HG03460 (cell line): ENCODE measurements at regions not wholly inside any gene's neighbourhood (a gene's known extent, or its start where the extent isn't known, plus 50 kb on each side); places are given as distances from the start of the nearest gene placed in this dataset.

ENCODE experiments used
- ATAC-seq: cut with Tn5 transposase; IDR thresholded peaks from one replicate; pipeline ENCODE4 v1.9.1; 2021; ENCODE audit not compliant: unreplicated experiment

DNA sequence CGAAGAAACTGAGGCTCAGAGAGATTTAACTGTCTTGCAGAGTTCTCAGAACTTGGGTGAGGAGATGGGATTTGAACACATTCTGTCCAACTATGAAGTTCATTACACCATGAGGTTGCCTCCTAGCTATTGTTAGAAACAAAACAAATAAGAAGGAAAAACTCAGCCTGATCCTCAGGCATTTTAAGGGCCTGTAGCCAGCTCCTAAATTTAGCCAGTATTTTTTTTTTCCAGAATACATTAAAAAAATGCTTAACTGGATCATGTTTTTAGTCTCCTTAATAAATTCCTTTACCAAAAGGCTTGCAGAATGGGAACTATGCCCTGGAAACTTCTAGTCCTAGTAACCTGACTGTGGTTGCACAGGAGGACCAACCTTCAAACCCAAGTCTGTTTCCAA is 212.0 kb downstream of the CSNK2A3 start:
- no peak for ATAC-seq

- ATAC-seq, result no peak
These were observed 212.5 kb downstream of the CSNK2A3 start for GRCh38 chr11:11140510-11140909.

GRCh38 chr11:11137339-11137738 is 215.7 kb downstream of the CSNK2A3 start:
- ATAC-seq, result no peak

GRCh38 chr11:11135820-11136476 is 217.1 kb downstream of the CSNK2A3 start:
- ATAC-seq, result no peak

- no peak for ATAC-seq
These were observed 223.9 kb downstream of the CSNK2A3 start for GRCh38 chr11:11129118-11129517.

DNA sequence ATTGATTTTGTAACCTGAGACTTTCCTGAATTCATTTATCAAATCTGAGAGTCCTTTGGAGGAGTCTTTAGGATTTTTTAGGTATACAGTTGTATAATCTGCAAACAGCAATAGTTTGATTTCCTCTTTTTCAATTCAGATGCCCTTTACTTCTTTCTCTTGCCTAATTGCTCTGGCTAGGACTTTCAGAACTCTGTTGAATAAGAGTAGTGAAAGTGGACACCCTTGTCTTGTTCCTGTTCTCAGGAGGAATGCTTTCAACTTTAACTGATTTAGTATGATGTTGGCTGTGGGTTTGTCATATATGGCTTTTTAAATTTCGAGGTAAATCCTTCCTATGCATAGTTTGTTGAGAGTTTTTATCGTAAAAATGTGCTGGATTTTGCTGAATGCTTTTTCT is 227.4 kb downstream of the CSNK2A3 start:
- no peak for ATAC-seq

- no peak for ATAC-seq
These were observed 230.3 kb downstream of the CSNK2A3 start for GRCh38 chr11:11122749-11123148.

- ATAC-seq, result no peak
These were observed 233.1 kb downstream of the CSNK2A3 start for GRCh38 chr11:11119917-11120316.

DNA sequence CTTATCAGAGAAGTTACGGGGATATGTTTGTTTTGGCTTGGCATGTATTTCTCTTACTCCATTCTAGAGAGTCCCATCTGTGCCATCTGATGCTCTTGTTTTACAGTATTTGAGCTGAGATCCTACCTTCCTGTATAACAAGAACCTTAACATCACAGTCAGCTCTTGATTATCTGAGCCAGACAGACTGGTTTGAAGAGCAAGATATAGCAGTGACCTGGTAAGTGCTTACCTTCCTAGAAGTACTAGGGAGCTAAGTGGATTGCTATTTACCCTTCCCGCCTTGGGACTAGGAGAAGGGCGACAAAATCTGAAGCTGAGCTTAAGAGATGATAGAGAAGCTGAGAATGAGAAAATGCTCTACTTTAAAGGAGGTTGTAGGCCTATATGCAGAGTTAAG is 235.3 kb downstream of the CSNK2A3 start:
- ATAC-seq, result no peak

GRCh38 chr11:11115475-11115874 is 237.6 kb downstream of the CSNK2A3 start:
- no peak for ATAC-seq

DNA sequence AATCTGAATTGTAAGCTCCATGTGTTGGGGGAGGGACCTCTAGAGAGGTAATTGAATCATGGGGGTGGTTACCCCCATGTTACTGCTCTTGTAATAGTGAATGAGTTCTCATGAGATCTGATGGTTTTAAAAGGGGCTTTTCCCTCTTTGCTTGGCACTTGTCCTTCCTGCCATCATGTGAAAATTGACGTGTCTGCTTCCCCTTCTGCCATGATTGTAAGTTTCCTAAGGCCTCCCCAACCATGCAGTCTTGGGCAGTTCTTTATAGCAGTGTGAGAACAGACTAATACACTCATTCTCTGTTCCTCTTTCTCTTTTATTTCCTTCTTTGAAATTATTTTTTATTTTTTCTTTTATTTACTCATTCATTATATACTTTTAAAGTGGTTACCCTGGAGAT is 239.4 kb downstream of the CSNK2A3 start:
- ATAC-seq, result no peak

DNA sequence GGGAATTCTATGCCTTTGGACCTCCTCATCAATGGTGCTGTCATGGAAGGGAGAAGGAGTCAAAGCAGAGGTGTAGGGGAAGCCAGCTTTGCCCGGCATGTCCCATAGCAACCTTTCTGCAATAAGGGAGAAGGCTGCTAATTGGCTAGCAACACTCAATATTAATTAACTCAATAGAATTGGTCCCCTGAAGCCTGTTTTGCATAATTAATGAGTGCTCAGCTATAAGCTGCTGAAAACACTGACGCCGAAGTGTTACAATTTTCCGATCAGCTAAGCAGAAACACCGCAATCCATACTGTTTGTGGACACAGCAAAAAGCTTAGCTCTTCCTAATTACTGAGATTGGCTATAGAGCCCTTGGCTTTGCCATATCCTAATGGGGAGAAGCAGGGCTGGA is 245.0 kb downstream of the CSNK2A3 start:
- ATAC-seq, result no peak

DNA sequence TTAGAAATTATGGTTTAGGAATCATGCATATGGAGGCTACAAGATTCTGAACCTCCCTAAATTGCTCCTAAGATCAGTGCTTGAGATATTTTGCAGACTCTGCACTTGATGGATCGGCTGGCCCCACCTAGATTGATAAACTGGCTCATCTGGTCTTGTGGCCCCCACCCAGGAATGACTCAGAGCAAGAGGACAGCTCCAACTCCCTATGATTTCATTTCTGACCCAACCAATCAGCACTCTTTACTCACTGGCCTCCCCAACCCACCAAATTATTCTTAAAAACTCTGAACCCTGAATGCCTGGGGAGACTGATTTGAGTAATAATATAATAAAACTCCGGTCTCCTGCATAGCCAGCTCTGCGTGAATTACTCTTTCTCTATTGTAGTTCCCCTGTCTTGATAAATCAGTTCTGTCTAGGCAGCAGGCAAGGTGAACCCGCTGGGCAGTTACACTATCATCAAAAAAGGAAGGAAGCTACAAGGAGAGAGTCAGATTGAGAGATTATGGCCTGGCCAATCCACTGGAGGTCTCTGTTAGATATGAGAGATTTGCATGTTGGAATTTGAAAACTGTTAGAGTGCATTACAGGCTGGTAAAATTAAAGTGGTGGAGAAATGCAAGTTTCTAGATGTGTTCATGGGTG is 245.8 kb downstream of the CSNK2A3 start:
- no peak for ATAC-seq

GRCh38 chr11:11105361-11105760 is 247.5 kb upstream of the ZBED5 start:
- ATAC-seq, result no peak

- no peak for ATAC-seq
These were observed 238.2 kb upstream of the ZBED5 start for GRCh38 chr11:11095831-11096723.

DNA sequence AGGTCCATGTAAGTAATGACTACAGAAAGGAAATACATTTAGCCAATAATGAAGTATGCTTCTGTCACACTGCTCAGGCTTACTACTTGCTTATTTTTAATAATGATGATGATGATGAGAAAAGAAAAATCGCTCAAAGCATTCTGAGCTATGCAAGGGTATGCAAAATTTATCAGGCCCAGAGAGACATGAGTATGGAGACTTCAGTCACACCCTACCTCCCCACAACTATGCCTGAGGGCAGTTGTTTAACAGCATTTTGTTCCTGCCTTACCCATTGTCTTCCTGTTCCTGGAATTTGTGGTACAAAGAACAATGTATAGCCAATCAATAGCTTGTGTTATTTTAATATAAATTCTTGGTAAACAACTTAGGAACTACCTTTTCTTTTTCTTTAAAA is 232.6 kb upstream of the ZBED5 start:
- ATAC-seq, result no peak

DNA sequence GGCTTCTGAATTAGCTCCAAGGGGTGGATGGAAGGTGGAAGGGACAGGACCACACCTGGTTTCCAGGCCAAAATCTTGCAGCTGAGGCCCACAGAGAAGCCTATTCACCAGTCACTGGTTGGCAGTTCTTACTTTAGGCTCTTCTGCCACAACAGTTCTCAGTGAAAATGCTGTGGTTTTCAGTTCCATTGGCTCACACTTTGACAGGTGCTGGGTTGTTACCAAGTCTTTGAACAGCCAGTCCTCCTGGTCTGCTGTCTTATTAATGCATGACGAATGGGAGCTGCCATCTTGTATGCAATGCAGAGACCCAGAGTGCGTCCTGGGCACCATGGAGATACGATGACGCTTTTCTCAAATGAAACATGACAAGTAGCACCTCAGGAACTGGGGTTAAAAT is 232.0 kb upstream of the ZBED5 start:
- no peak for ATAC-seq

- ATAC-seq, result no peak
These were observed 229.1 kb upstream of the ZBED5 start for GRCh38 chr11:11086979-11087378.

- no peak for ATAC-seq
These were observed 227.7 kb upstream of the ZBED5 start for GRCh38 chr11:11085580-11085979.

GRCh38 chr11:11084337-11084736 is 226.5 kb upstream of the ZBED5 start:
- ATAC-seq, result no peak

- no peak for ATAC-seq
These were observed 225.6 kb upstream of the ZBED5 start for GRCh38 chr11:11083441-11083840.

DNA sequence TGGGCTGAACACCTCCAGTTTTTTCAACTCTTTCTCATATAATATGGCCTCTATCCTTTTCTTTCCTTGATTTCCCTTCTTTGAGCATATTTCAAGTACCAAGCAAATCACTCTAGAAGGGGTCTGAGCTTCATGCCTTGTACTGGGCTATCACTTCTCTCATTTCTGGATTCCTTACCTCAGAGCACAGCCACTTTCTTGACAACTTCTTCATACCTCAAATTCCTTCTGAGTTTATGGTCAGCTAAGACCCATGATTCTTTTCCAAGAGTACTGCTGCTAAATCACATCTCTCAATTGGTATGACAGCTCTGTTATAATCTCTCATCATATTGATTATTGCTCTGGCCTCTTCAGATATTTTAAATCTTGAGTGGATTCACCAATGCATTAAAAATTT is 224.8 kb upstream of the ZBED5 start:
- no peak for ATAC-seq
